ENCODE measurements at regions not wholly inside any gene's neighbourhood (a gene's known extent, or its start where the extent isn't known, plus 50 kb on each side); places are given as distances from the start of the nearest gene placed in this dataset.

GRCh38 chr7:8314566-8314965 lies 52.6 kb upstream of the ICA1 start:
- Histone ChIP-seq H2BK120ac (ENCODE audit: insufficient read depth, low read length, poor library complexity) (no peak overlapping the region), H4K8ac (ENCODE audit: low read depth, low read length) (no peak overlapping the region), H4K91ac (ENCODE audit: low read depth, low read length) (no peak overlapping the region), H3K4ac (ENCODE audit: low read depth, low read length) (no peak overlapping the region), H3K14ac (ENCODE audit: low read length) (no peak overlapping the region), H3K4me3 (ENCODE audit: low read depth, low read length) (no peak overlapping the region), H4K12ac (ENCODE audit: low read depth, low read length) (no peak overlapping the region), H3K27me3 (ENCODE audit: insufficient read depth, low read length) (no peaks in the 10 kb centered on the region), H3K36me3 (ENCODE audit: control insufficient read depth in 1 of 2, insufficient read depth in 2 of 2, low read length in 2 of 2) (no peaks in the 10 kb centered on the region), H3K79me1 (ENCODE audit: low read length) (peaks cover 2% of the 10 kb centered on the region), H2AK5ac (ENCODE audit: low read length) (no peak overlapping the region), H3K23ac (ENCODE audit: low read length) (no peak overlapping the region), H3K9me3 (ENCODE audit: insufficient read depth, low read depth, low read length) (peaks cover 1% of the 10 kb centered on the region), H3K18ac (ENCODE audit: low read length) (no peak overlapping the region), H3K79me2 (ENCODE audit: control insufficient read depth, insufficient read depth, low read length, poor library complexity) (no peaks in the 10 kb centered on the region), H2BK12ac (ENCODE audit: low read length) (no peak overlapping the region), H2AFZ (ENCODE audit: insufficient read depth, low read length, poor library complexity) (no peak overlapping the region), H3K27ac (ENCODE audit: low read depth, low read length) (peak overlapping the region; percentile 60), H3K4me2 (ENCODE audit: low read length) (no peak overlapping the region), H3K4me1 (ENCODE audit: control insufficient read depth in 1 of 2, insufficient read depth in 2 of 2, low read length in 2 of 2) (peaks cover 0 to 6% of the 10 kb centered on the region in 2 experiments), H2BK5ac (ENCODE audit: low read depth, low read length, poor library complexity) (no peak overlapping the region), H3K9ac (ENCODE audit: low read length) (no peak overlapping the region)
- WGBS (ENCODE audit: extremely low coverage, insufficient coverage, insufficient read length), result no CpG with 5 or more reads among the region's 1 CpG
- DNase-seq, result peak; percentile 50 to 66

- peaks cover 4% of the 10 kb centered on the region for H3K79me1 ChIP-seq (ENCODE audit: low read length)
- H2BK12ac ChIP-seq (ENCODE audit: low read length), result no peak overlapping the region
- H3K9ac ChIP-seq (ENCODE audit: low read length), result no peak overlapping the region
- H2BK5ac ChIP-seq (ENCODE audit: low read depth, low read length, poor library complexity), result no peak overlapping the region
- no peak for DNase-seq
- no peaks in the 10 kb centered on the region for H3K27me3 ChIP-seq (ENCODE audit: insufficient read depth, low read length)
- no peak overlapping the region for H3K4ac ChIP-seq (ENCODE audit: low read depth, low read length)
- no peak overlapping the region for H4K12ac ChIP-seq (ENCODE audit: low read depth, low read length)
- H3K4me3 ChIP-seq (ENCODE audit: low read depth, low read length), result no peak overlapping the region
- peaks cover 2% of the 10 kb centered on the region for H3K9me3 ChIP-seq (ENCODE audit: insufficient read depth, low read depth, low read length)
- no peaks in the 10 kb centered on the region for H3K36me3 ChIP-seq (ENCODE audit: control insufficient read depth in 1 of 2, insufficient read depth in 2 of 2, low read length in 2 of 2)
- no peak overlapping the region for H3K4me2 ChIP-seq (ENCODE audit: low read length)
- no peak overlapping the region for H2AK5ac ChIP-seq (ENCODE audit: low read length)
- no peak overlapping the region for H3K18ac ChIP-seq (ENCODE audit: low read length)
- peaks cover 0 to 10% of the 10 kb centered on the region in 2 experiments for H3K4me1 ChIP-seq (ENCODE audit: control insufficient read depth in 1 of 2, insufficient read depth in 2 of 2, low read length in 2 of 2)
- no peak overlapping the region for H3K23ac ChIP-seq (ENCODE audit: low read length)
- no peak overlapping the region for H4K8ac ChIP-seq (ENCODE audit: low read depth, low read length)
- H2BK120ac ChIP-seq (ENCODE audit: insufficient read depth, low read length, poor library complexity), result no peak overlapping the region
- no CpG with 5 or more reads among the region's 1 CpG for WGBS (ENCODE audit: extremely low coverage, insufficient coverage, insufficient read length)
- no peak overlapping the region for H4K91ac ChIP-seq (ENCODE audit: low read depth, low read length)
- no peak overlapping the region for H2AFZ ChIP-seq (ENCODE audit: insufficient read depth, low read length, poor library complexity)
- no peaks in the 10 kb centered on the region for H3K79me2 ChIP-seq (ENCODE audit: control insufficient read depth, insufficient read depth, low read length, poor library complexity)
- no peak overlapping the region for H3K27ac ChIP-seq (ENCODE audit: low read depth, low read length)
- H3K14ac ChIP-seq (ENCODE audit: low read length), result no peak overlapping the region
Observed at GRCh38 chr7:8319115-8319514, 57.1 kb upstream of the ICA1 start.

- Histone ChIP-seq H3K14ac (ENCODE audit: low read length) (no peak overlapping the region), H3K79me1 (ENCODE audit: low read length) (peaks cover 4% of the 10 kb centered on the region), H3K4me1 (ENCODE audit: control insufficient read depth in 1 of 2, insufficient read depth in 2 of 2, low read length in 2 of 2) (peaks cover 0 to 4% of the 10 kb centered on the region in 2 experiments), H3K36me3 (ENCODE audit: control insufficient read depth in 1 of 2, insufficient read depth in 2 of 2, low read length in 2 of 2) (no peaks in the 10 kb centered on the region), H3K4me2 (ENCODE audit: low read length) (no peak overlapping the region), H3K79me2 (ENCODE audit: control insufficient read depth, insufficient read depth, low read length, poor library complexity) (no peaks in the 10 kb centered on the region), H3K18ac (ENCODE audit: low read length) (no peak overlapping the region), H4K8ac (ENCODE audit: low read depth, low read length) (no peak overlapping the region), H3K27ac (ENCODE audit: low read depth, low read length) (peak overlapping the region; percentile 30), H3K9me3 (ENCODE audit: insufficient read depth, low read depth, low read length) (peaks cover 2% of the 10 kb centered on the region), H2BK120ac (ENCODE audit: insufficient read depth, low read length, poor library complexity) (no peak overlapping the region), H2AK5ac (ENCODE audit: low read length) (no peak overlapping the region), H3K23ac (ENCODE audit: low read length) (no peak overlapping the region), H2BK12ac (ENCODE audit: low read length) (no peak overlapping the region), H2BK5ac (ENCODE audit: low read depth, low read length, poor library complexity) (no peak overlapping the region), H4K91ac (ENCODE audit: low read depth, low read length) (no peak overlapping the region), H4K12ac (ENCODE audit: low read depth, low read length) (no peak overlapping the region), H3K4ac (ENCODE audit: low read depth, low read length) (no peak overlapping the region), H3K27me3 (ENCODE audit: insufficient read depth, low read length) (no peaks in the 10 kb centered on the region), H3K4me3 (ENCODE audit: low read depth, low read length) (no peak overlapping the region), H3K9ac (ENCODE audit: low read length) (no peak overlapping the region), H2AFZ (ENCODE audit: insufficient read depth, low read length, poor library complexity) (no peak overlapping the region)
- peak in 1 of 2 donors; percentile 81 for DNase-seq
- WGBS (ENCODE audit: extremely low coverage, insufficient coverage, insufficient read length), result no CpG with 5 or more reads among the region's 1 CpG
Observed at GRCh38 chr7:8320174-8320573, 58.2 kb upstream of the ICA1 start.

- H3K4me3 ChIP-seq (ENCODE audit: low read depth, low read length), result no peak overlapping the region
- no peak overlapping the region for H4K91ac ChIP-seq (ENCODE audit: low read depth, low read length)
- H2AFZ ChIP-seq (ENCODE audit: insufficient read depth, low read length, poor library complexity), result no peak overlapping the region
- H3K79me1 ChIP-seq (ENCODE audit: low read length), result peaks cover 2% of the 10 kb centered on the region
- no peak overlapping the region for H3K14ac ChIP-seq (ENCODE audit: low read length)
- no peak overlapping the region for H2AK5ac ChIP-seq (ENCODE audit: low read length)
- H3K27ac ChIP-seq (ENCODE audit: low read depth, low read length), result no peak overlapping the region
- H3K79me2 ChIP-seq (ENCODE audit: control insufficient read depth, insufficient read depth, low read length, poor library complexity), result no peaks in the 10 kb centered on the region
- H3K23ac ChIP-seq (ENCODE audit: low read length), result no peak overlapping the region
- peaks cover 0 to 4% of the 10 kb centered on the region in 2 experiments for H3K4me1 ChIP-seq (ENCODE audit: control insufficient read depth in 1 of 2, insufficient read depth in 2 of 2, low read length in 2 of 2)
- no peak overlapping the region for H3K9ac ChIP-seq (ENCODE audit: low read length)
- DNase-seq, result no peak
- peaks cover 2% of the 10 kb centered on the region for H3K9me3 ChIP-seq (ENCODE audit: insufficient read depth, low read depth, low read length)
- H2BK120ac ChIP-seq (ENCODE audit: insufficient read depth, low read length, poor library complexity), result no peak overlapping the region
- no peak overlapping the region for H4K8ac ChIP-seq (ENCODE audit: low read depth, low read length)
- no peak overlapping the region for H4K12ac ChIP-seq (ENCODE audit: low read depth, low read length)
- no peak overlapping the region for H2BK5ac ChIP-seq (ENCODE audit: low read depth, low read length, poor library complexity)
- H2BK12ac ChIP-seq (ENCODE audit: low read length), result no peak overlapping the region
- H3K4me2 ChIP-seq (ENCODE audit: low read length), result no peak overlapping the region
- H3K27me3 ChIP-seq (ENCODE audit: insufficient read depth, low read length), result no peaks in the 10 kb centered on the region
- no peak overlapping the region for H3K4ac ChIP-seq (ENCODE audit: low read depth, low read length)
- H3K36me3 ChIP-seq (ENCODE audit: control insufficient read depth in 1 of 2, insufficient read depth in 2 of 2, low read length in 2 of 2), result no peaks in the 10 kb centered on the region
- no peak overlapping the region for H3K18ac ChIP-seq (ENCODE audit: low read length)
Observed at GRCh38 chr7:8321312-8321711, 59.3 kb upstream of the ICA1 start.
